ENCODE measurements at regions not wholly inside any gene's neighbourhood (a gene's known extent, or its start where the extent isn't known, plus 50 kb on each side); places are given as distances from the start of the nearest gene placed in this dataset.

DNA sequence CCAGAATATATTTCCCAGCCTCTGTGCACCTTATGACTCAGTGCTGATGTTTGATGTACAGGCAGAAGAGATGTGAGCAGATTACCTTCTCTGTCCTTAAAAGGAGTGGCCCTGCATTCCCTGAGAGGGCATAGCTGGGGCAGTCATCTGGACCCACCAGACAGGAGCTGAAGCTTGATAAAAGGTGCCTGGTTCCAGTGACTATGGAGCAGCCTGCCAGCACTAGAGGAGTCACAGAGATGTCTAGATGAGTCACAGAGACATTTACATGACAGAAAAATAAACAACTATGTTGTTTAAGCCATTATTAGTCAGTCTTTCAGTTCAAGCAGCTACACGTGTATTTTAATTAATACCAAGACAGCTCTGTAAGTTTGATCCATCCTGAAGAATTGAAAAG is 237.1 kb upstream of the MOCS1 start:
- no peak overlapping the region for H3K9ac ChIP-seq (ENCODE audit: low read depth in 1 of 2, low read length in 2 of 2)
- no peaks in the 10 kb centered on the region for H3K9me3 ChIP-seq (ENCODE audit: control insufficient read depth in 4 of 4, low read length in 3 of 4)
- no peaks in the 10 kb centered on the region for H3K36me3 ChIP-seq (ENCODE audit: control insufficient read depth in 4 of 4, insufficient read depth in 3 of 4, low read depth in 1 of 4, low read length in 3 of 4)
- DNase-seq (ENCODE audit: low spot score), result no peak
- no peak overlapping the region for H3K4me3 ChIP-seq (ENCODE audit: low read depth in 1 of 3, low read length in 3 of 3)
- no peaks in the 10 kb centered on the region for H3K4me1 ChIP-seq (ENCODE audit: control insufficient read depth in 4 of 4, insufficient read depth in 4 of 4, low read length in 3 of 4)
- WGBS, result 80% methylated on average over 1 of the region's 1 CpG
- H3K27ac ChIP-seq (ENCODE audit: low read depth in 1 of 2, low read length in 2 of 2), result no peak overlapping the region
- peaks cover 0 to 2% (median 0%) of the 10 kb centered on the region in 4 donors for H3K27me3 ChIP-seq (ENCODE audit: control insufficient read depth in 4 of 4, insufficient read depth in 4 of 4, low read length in 3 of 4)
- TF ChIP-seq REST (IDR thresholded peaks at IDR 0.05) (no peak), EGR1 (IDR thresholded peaks at IDR 0.05; ENCODE audit: low read depth in 2 of 2) (no peak), ZBTB33 (IDR thresholded peaks at IDR 0.05) (no peak), GABPA (IDR thresholded peaks at IDR 0.05 in 1 of 2, conservative IDR thresholded peaks at IDR 0.05 in 1 of 2) (no peak), JUND (IDR thresholded peaks at IDR 0.05) (no peak), SP1 (IDR thresholded peaks at IDR 0.05) (no peak), FOXA2 (IDR thresholded peaks at IDR 0.05) (no peak), ATF3 (IDR thresholded peaks at IDR 0.05) (no peak), HNF4A (conservative IDR thresholded peaks at IDR 0.05) (no peak), RAD21 (IDR thresholded peaks at IDR 0.05) (no peak), HNF4G (IDR thresholded peaks at IDR 0.05) (no peak), TAF1 (conservative IDR thresholded peaks at IDR 0.05) (no peak), RXRA (IDR thresholded peaks at IDR 0.05) (no peak), YY1 (IDR thresholded peaks at IDR 0.05) (no peak), NR2F2 (IDR thresholded peaks at IDR 0.05) (no peak), FOXA1 (IDR thresholded peaks at IDR 0.05) (no peak)
- TF ChIP-seq, protein P1, sequence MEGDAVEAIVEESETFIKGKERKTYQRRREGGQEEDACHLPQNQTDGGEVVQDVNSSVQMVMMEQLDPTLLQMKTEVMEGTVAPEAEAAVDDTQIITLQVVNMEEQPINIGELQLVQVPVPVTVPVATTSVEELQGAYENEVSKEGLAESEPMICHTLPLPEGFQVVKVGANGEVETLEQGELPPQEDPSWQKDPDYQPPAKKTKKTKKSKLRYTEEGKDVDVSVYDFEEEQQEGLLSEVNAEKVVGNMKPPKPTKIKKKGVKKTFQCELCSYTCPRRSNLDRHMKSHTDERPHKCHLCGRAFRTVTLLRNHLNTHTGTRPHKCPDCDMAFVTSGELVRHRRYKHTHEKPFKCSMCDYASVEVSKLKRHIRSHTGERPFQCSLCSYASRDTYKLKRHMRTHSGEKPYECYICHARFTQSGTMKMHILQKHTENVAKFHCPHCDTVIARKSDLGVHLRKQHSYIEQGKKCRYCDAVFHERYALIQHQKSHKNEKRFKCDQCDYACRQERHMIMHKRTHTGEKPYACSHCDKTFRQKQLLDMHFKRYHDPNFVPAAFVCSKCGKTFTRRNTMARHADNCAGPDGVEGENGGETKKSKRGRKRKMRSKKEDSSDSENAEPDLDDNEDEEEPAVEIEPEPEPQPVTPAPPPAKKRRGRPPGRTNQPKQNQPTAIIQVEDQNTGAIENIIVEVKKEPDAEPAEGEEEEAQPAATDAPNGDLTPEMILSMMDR (IDR thresholded peaks at IDR 0.05; ENCODE audit: low read depth, low read length, missing input control), result no peak
- TF ChIP-seq, protein P2, sequence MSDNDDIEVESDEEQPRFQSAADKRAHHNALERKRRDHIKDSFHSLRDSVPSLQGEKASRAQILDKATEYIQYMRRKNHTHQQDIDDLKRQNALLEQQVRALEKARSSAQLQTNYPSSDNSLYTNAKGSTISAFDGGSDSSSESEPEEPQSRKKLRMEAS (IDR thresholded peaks at IDR 0.05), result no peak
